T-helper 2 cell treated with Interferon-gamma antibody and Interleukin-4, amounts not matched to agents 5 μg/mL and 100 μg/mL, for 36 hours (primary cell): ENCODE measurements at regions not wholly inside any gene's neighbourhood (a gene's known extent, or its start where the extent isn't known, plus 50 kb on each side); places are given as distances from the start of the nearest gene placed in this dataset.

ENCODE experiments used
- DNase-seq: peaks from one replicate; pipeline ENCODE4 v3.0.0; 2021; ENCODE audit warnings: low spot score
- H3K27ac Mint-ChIP-seq: one replicate; pipeline ENCODE4 v1.8.0; 2021; ENCODE audit warnings: mild to moderate bottlenecking, mixed read lengths
- H3K27me3 Mint-ChIP-seq: one replicate; pipeline ENCODE4 v1.8.0; 2021; ENCODE audit warnings: low read depth, mixed read lengths
- H3K36me3 Mint-ChIP-seq: one replicate; pipeline ENCODE4 v1.8.0; 2021; ENCODE audit warnings: low read depth, mixed read lengths
- H3K4me1 Mint-ChIP-seq: one replicate; pipeline ENCODE4 v1.8.0; 2021; ENCODE audit warnings: low read depth, mixed read lengths
- H3K4me3 Mint-ChIP-seq: one replicate; pipeline ENCODE4 v1.8.0; 2022; ENCODE audit warnings: mild to moderate bottlenecking, moderate library complexity, mixed read lengths
- H3K9me3 Mint-ChIP-seq: one replicate; pipeline ENCODE4 v1.8.0; 2021; ENCODE audit warnings: mixed read lengths

DNA sequence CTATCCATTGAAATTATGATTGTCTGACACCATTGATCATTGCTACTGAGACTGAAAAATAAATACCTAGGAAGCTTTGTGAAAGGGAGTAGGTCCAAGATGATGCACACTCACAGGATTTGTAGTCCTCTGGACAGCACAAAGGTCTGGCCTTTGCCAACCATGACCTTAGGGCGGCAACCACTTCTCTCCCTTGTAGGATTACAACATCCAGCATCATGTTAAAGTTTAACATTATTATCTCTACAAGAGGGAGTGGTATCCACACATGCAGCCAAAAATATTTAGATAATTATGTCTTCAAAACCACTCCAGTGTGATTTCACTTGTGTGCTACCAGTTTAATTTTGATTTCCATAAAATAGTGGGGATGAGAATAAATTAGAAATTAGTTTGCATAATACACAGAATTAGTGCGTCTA lies 51.1 kb upstream of the NHSL1 start:
- Mint-ChIP-seq H3K4me3 (no peak overlapping the region), H3K27me3 (peaks cover 11% of the 10 kb centered on the region), H3K36me3 (no peaks in the 10 kb centered on the region), H3K9me3 (no peaks in the 10 kb centered on the region), H3K27ac (no peak overlapping the region), H3K4me1 (peaks cover 10% of the 10 kb centered on the region)
- no peak for DNase-seq

GRCh38 chr6:138554146-138554545 lies 54.9 kb upstream of the NHSL1 start:
- Mint-ChIP-seq H3K27me3 (peaks cover 18% of the 10 kb centered on the region), H3K4me3 (no peak overlapping the region), H3K27ac (no peak overlapping the region), H3K4me1 (no peaks in the 10 kb centered on the region), H3K36me3 (no peaks in the 10 kb centered on the region), H3K9me3 (no peaks in the 10 kb centered on the region)
- DNase-seq = no peak

DNA sequence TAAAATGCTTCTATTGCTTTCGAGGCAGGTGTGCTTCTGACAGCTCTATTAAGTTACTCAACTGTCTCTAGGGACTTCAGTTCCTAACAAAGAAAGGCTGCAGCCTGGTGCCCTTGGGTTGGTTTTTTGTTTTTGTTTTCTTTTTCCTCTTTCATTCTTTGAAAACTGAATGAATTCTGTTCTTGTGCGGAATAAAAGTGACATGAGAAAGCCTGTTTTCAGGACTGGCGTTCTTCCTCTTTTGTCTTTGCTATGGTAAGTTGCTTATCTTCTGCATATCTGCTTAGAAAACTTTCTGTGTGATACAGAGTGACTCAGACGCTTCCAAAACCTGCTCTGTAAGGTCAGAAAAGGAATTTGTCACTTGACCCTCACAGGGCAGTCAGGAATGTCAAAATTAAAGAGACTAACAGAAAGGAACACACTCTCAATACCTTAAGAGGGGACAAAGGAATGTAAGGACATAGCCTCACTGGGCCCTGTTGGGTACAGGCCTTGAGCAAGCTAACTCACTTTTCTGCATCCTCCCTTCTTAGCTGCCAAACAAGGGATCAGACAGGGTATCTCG lies 56.2 kb upstream of the NHSL1 start:
- H3K27me3 Mint-ChIP-seq = peaks cover 21% of the 10 kb centered on the region
- no peaks in the 10 kb centered on the region for H3K4me1 Mint-ChIP-seq
- no peak for DNase-seq
- no peak overlapping the region for H3K27ac Mint-ChIP-seq
- no peaks in the 10 kb centered on the region for H3K9me3 Mint-ChIP-seq
- H3K36me3 Mint-ChIP-seq = no peaks in the 10 kb centered on the region
- no peak overlapping the region for H3K4me3 Mint-ChIP-seq

DNA sequence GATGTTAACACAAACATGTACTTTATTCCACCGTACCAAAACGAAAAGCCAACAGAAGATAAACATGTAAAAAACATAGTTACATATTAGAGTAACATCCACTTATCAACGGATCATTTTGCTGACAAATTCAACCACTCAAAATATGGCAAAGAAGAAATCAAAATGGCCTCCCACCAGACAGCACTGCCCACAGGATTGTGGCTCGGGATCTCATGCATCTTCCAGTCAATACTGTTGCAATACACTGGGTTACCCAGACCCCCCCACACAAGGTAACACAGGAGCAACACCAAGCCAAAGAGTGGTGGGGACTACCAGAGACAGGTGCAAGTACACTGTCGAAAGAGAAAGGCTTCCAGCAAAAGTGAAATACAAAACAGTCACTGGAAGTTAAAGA lies 57.9 kb upstream of the NHSL1 start:
- no peak overlapping the region for H3K4me3 Mint-ChIP-seq
- DNase-seq = no peak
- H3K36me3 Mint-ChIP-seq = no peaks in the 10 kb centered on the region
- H3K27me3 Mint-ChIP-seq = peaks cover 27% of the 10 kb centered on the region
- H3K4me1 Mint-ChIP-seq = no peaks in the 10 kb centered on the region
- no peaks in the 10 kb centered on the region for H3K9me3 Mint-ChIP-seq
- no peak overlapping the region for H3K27ac Mint-ChIP-seq

GRCh38 chr6:138559143-138559542 lies 59.8 kb upstream of the NHSL1 start:
- Mint-ChIP-seq H3K36me3 (no peaks in the 10 kb centered on the region), H3K27me3 (peaks cover 25% of the 10 kb centered on the region), H3K27ac (no peak overlapping the region), H3K9me3 (no peaks in the 10 kb centered on the region), H3K4me1 (no peaks in the 10 kb centered on the region), H3K4me3 (no peak overlapping the region)
- DNase-seq = no peak

GRCh38 chr6:138560130-138560860 lies 61.0 kb upstream of the NHSL1 start:
- H3K4me1 Mint-ChIP-seq = no peaks in the 10 kb centered on the region
- H3K27me3 Mint-ChIP-seq = peaks cover 19% of the 10 kb centered on the region
- no peak overlapping the region for H3K27ac Mint-ChIP-seq

DNA sequence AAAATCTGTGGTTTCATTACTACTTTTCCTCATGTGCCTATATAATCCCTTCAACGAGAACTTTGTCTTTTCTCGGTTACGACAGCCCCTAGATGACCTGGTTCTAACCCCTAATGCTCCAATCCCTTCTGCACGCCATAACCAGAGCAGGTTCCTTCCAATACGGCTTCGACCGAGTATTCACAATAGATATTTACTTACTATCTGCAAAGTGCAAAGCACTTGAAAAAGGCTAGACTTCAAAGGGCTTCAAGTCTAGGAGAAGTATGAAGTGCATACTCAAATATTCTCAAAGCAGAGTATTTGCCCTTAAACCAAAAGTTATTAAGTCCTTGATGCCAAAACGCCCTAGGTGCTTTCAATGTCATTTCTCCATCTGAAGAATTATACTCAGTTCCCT lies 63.4 kb upstream of the NHSL1 start:
- peaks cover 13% of the 10 kb centered on the region for H3K27me3 Mint-ChIP-seq
- H3K9me3 Mint-ChIP-seq = no peaks in the 10 kb centered on the region
- no peak overlapping the region for H3K27ac Mint-ChIP-seq
- H3K4me3 Mint-ChIP-seq = no peak overlapping the region
- no peaks in the 10 kb centered on the region for H3K36me3 Mint-ChIP-seq
- H3K4me1 Mint-ChIP-seq = no peaks in the 10 kb centered on the region
- no peak for DNase-seq

More at GRCh38 chr6:138560130-138560860, 61.0 kb upstream of the NHSL1 start:
- Mint-ChIP-seq H3K9me3 (no peaks in the 10 kb centered on the region), H3K36me3 (no peaks in the 10 kb centered on the region), H3K4me3 (no peak overlapping the region)
- no peak for DNase-seq

- Mint-ChIP-seq H3K4me3 (no peak overlapping the region), H3K27ac (no peak overlapping the region), H3K9me3 (no peaks in the 10 kb centered on the region), H3K4me1 (no peaks in the 10 kb centered on the region), H3K27me3 (peaks cover 17% of the 10 kb centered on the region), H3K36me3 (no peaks in the 10 kb centered on the region)
- no peak for DNase-seq
These were observed 63.9 kb upstream of the NHSL1 start for GRCh38 chr6:138563231-138563630.

DNA sequence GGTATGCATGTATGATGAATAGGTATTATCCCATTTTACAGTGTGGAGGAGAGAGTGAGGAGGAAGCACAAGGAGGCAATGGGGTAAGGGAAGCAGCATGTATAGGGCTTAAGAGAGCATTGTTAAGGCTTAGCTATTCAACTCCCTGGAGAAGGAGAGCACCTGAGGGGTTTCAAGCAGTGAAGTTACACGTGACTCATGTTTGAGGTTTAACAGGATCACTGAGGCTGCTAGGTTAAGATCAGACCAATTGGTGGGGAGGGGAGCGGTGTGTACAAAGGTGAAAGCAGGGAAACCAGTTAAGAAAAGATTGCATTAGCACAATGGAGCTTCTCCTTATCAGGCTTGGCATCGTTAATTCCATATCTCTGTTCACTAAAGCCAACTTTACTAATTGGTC lies 64.4 kb upstream of the NHSL1 start:
- DNase-seq = no peak
- peaks cover 18% of the 10 kb centered on the region for H3K27me3 Mint-ChIP-seq

DNA sequence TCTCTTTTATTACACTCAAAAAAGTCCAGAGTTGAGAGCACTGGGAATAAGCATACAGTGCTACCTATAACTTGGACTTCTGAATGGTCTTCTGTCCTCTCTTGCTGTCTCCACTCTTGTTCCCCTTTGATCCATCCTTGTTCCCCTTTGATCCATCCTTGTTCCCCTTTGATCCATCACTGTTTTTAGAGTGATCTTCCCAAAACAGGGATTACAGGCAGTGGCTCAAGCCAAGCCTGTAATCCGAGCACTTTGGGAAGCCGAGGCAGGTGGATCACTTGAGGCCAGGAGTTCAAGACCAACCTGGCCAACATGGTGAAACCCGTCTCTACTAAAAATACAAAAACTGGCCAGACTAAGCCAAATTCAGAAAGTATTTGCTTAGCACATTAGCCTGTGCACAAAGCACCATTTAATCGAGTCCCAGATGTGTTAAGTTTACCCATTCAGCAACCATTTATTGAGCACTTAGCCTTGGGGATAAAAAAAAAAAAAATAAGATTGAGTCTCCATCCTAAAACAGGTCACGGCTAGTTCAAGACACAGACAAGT lies 65.0 kb upstream of the NHSL1 start:
- Mint-ChIP-seq H3K4me1 (no peaks in the 10 kb centered on the region), H3K9me3 (no peaks in the 10 kb centered on the region), H3K27ac (no peak overlapping the region), H3K4me3 (no peak overlapping the region), H3K36me3 (no peaks in the 10 kb centered on the region), H3K27me3 (peaks cover 18% of the 10 kb centered on the region)
- DNase-seq = no peak

More for the DNA sequence above, 64.4 kb upstream of the NHSL1 start:
- Mint-ChIP-seq H3K4me1 (no peaks in the 10 kb centered on the region), H3K36me3 (no peaks in the 10 kb centered on the region), H3K4me3 (no peak overlapping the region), H3K9me3 (no peaks in the 10 kb centered on the region), H3K27ac (no peak overlapping the region)

DNA sequence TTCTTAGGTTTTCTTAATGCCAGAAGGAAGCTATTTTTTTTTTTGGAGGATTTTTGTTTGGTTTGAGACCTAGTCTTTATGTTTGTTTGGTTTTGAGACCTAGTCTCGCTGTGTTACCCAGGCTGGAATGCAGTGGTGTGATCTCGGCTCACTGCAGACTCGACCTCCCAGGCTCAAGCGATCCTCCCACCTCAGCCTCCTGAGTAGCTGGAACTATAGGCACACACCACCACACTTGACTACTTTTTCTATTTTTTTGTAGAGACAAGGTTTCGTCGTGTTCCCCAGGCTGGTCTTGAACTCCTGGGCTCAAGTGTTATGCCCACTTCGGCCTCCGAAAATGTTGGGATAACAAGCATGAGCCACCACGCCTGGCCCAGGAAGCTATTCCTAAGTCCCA lies 67.8 kb upstream of the NHSL1 start:
- Mint-ChIP-seq H3K4me3 (no peak overlapping the region), H3K36me3 (no peaks in the 10 kb centered on the region), H3K27ac (no peak overlapping the region), H3K27me3 (peaks cover 9% of the 10 kb centered on the region), H3K4me1 (no peaks in the 10 kb centered on the region), H3K9me3 (no peaks in the 10 kb centered on the region)
- no peak for DNase-seq

GRCh38 chr6:138568997-138569396 lies 69.7 kb upstream of the NHSL1 start:
- Mint-ChIP-seq H3K36me3 (no peaks in the 10 kb centered on the region), H3K9me3 (no peaks in the 10 kb centered on the region), H3K27ac (no peak overlapping the region), H3K4me1 (no peaks in the 10 kb centered on the region), H3K27me3 (peaks cover 22% of the 10 kb centered on the region), H3K4me3 (no peak overlapping the region)
- DNase-seq = no peak

DNA sequence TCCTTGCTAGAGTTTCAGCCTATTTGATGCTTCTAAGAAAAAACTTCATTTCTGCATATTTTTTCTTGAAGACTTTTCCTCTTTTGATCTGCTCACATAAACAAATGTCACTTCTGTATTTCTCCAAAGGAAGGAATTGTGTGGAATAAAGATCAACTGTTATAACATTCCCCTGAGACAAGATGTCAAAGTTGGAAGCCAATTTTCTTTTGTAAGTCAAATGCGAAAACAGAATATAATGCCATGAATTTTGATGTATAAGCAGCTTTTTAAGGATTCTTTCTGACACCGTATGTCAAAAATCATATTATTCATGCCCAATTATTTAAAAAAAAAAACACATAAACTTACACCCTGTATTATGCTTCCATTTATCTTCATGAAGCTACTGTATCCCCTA lies 70.3 kb upstream of the NHSL1 start:
- H3K4me1 Mint-ChIP-seq = no peaks in the 10 kb centered on the region
- H3K9me3 Mint-ChIP-seq = no peaks in the 10 kb centered on the region

DNA sequence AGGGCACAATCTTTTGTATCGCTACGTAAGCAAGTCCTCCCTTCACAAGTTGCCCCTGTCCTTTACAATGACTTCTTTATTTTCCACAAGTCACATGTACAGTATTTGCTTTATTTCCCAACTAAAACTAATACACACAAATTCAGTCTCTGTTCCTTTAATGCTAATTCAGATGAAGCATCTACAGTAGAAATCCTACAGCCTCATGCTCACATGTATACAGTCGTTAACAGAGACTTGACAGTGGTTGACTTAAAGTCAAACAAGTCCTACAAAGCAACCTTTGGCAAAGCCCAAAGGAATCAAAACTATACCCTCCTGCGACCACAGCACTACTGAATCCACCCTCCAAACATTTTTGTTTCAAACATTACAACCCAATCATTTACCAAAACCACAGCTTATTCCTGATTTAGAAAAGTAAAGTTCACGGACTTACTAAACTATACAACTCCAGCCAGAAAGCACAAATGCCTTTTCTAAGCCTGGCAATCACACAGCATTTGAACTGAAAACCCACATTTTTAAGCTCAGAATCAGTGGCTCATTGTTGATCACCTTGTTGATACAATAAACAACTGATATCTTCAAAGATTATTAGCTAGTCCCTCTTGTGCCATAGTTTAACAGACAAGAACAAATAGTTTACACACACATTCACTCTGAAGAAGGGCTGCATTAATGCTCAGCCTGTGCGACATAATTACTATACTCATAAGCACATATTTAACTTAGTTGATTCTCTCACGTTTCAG lies 70.9 kb upstream of the NHSL1 start:
- Mint-ChIP-seq H3K27me3 (peaks cover 22% of the 10 kb centered on the region), H3K4me3 (no peak overlapping the region), H3K36me3 (no peaks in the 10 kb centered on the region), H3K9me3 (no peaks in the 10 kb centered on the region), H3K4me1 (no peaks in the 10 kb centered on the region), H3K27ac (no peak overlapping the region)
- DNase-seq = no peak

More for the DNA sequence above, 70.3 kb upstream of the NHSL1 start:
- Mint-ChIP-seq H3K4me3 (no peak overlapping the region), H3K27ac (no peak overlapping the region), H3K27me3 (peaks cover 22% of the 10 kb centered on the region), H3K36me3 (no peaks in the 10 kb centered on the region)
- DNase-seq = no peak
